ENCODE measurements at regions not wholly inside any gene's neighbourhood (a gene's known extent, or its start where the extent isn't known, plus 50 kb on each side); places are given as distances from the start of the nearest gene placed in this dataset.

DNA sequence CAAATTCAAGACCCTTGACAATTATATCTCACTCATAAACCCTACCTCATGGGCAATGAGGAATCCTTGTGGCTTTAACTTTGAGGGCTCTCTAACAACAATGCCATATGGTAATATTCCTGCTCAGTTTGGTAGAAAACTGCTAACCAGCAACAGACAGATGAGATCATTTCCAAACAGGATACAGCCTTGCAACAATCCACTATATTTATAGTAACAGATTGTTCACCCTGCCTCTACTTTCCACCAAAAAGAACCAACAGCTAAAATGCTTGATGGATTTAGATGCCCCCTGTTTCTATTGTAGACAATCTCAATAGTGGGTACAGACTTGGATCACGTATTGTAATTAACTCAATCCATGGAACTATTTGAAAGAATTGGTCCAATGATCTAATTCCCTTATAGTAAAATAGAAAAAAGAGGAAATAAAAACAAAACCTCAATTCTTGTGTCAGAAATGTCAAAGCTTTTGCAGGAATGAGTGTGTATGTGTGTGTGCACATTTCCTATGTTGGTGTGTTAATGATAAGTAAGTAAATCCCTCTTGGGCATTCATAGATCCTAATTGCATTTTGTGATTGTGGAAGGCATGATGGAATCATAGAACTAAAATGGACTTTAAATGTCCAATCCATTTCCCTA is 100.0 kb upstream of the EDEM3 start:
- Histone ChIP-seq H3K36me3 (ENCODE audit: insufficient read depth) (no peaks in the 10 kb centered on the region; the same call in 1 of the 2 replicates), H2AFZ (ENCODE audit: low read depth) (no peak overlapping the region), H3K27me3 (ENCODE audit: insufficient read depth, low read depth) (no peaks in the 10 kb centered on the region), H3K4me2 (peak overlapping the region; percentile 10; the same call in 1 of the 2 replicates), H3K27ac (no peak overlapping the region), H3K4me1 (ENCODE audit: low read depth, poor library complexity, severe bottlenecking) (peaks cover 18% of the 10 kb centered on the region), H3K79me2 (ENCODE audit: insufficient read depth, low read depth) (no peaks in the 10 kb centered on the region), H3K9ac (no peak overlapping the region), H3K4me3 (IDR thresholded peaks at IDR 0.05; ENCODE audit: insufficient read depth, low read depth, low read length) (no peak overlapping the region), H4K20me1 (ENCODE audit: insufficient read depth) (no peaks in the 10 kb centered on the region)
- no peak for TF ChIP-seq CTCF (conservative IDR thresholded peaks at IDR 0.05; ENCODE audit: low read depth, low read length)

- H3K4me1 ChIP-seq (ENCODE audit: low read depth, poor library complexity, severe bottlenecking): peaks cover 18% of the 10 kb centered on the region
- no peak for TF ChIP-seq CTCF (conservative IDR thresholded peaks at IDR 0.05; ENCODE audit: low read depth, low read length)
- H3K4me2 ChIP-seq: peak overlapping the region; percentile 10; the same call in 1 of the 2 replicates
- H3K36me3 ChIP-seq (ENCODE audit: insufficient read depth): no peaks in the 10 kb centered on the region; the same call in 1 of the 2 replicates
- no peak overlapping the region for H2AFZ ChIP-seq (ENCODE audit: low read depth)
- H3K79me2 ChIP-seq (ENCODE audit: insufficient read depth, low read depth): no peaks in the 10 kb centered on the region
- no peak overlapping the region for H3K4me3 ChIP-seq (IDR thresholded peaks at IDR 0.05; ENCODE audit: insufficient read depth, low read depth, low read length)
- no peaks in the 10 kb centered on the region for H3K27me3 ChIP-seq (ENCODE audit: insufficient read depth, low read depth)
- H3K27ac ChIP-seq: no peak overlapping the region
- no peak overlapping the region for H3K9ac ChIP-seq
- H4K20me1 ChIP-seq (ENCODE audit: insufficient read depth): no peaks in the 10 kb centered on the region
These were observed 99.4 kb upstream of the EDEM3 start for GRCh38 chr1:184854036-184854435.

DNA sequence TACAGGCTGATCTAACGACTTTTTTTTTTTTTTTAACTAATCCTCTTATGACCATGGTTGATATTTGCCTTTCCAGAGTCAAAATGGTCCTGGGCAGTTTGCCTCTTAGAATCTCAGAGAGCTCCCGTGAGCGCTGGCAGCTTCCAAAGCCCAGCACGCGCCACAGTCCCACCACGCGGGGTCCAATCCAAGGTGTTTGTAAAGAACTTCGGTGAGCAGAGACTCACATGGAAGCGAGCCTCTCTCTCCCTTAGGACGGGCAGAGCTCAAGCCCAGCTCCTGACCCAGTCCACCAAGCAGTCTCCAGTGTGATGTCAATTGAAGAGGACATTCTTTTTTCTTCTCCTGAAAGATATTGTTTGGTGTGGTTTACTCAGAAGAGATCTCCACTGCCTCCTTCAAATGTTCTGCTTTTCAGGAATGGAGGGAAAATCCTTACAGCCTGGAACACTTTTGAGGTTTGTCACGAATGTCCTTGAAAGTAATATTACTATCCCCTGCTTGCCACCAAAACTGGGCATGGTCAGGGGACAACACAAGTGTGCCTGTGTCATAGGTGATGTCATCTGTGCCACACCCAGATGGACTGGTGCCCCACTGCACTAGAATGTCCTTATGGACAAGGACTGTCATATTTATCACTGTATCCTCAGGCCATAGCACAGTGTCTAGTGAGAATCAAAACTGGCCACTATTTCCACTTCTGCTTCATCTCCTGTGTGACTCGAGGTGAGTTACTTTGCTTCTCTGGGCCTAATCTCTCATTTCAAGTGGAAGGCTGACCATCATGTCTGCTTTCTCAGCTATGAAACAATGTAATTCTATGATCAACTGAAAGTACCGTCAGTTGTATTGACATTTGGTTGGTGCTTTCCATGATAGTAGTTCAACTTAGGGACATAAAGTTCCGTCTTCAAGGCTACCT is 97.4 kb upstream of the EDEM3 start:
- Histone ChIP-seq H3K4me3 (IDR thresholded peaks at IDR 0.05; ENCODE audit: insufficient read depth, low read depth, low read length) (no peak overlapping the region), H3K27ac (no peak overlapping the region), H3K4me1 (ENCODE audit: low read depth, poor library complexity, severe bottlenecking) (peaks cover 18% of the 10 kb centered on the region), H3K4me2 (no peak overlapping the region), H3K36me3 (ENCODE audit: insufficient read depth) (no peaks in the 10 kb centered on the region), H2AFZ (ENCODE audit: low read depth) (no peak overlapping the region), H3K27me3 (ENCODE audit: insufficient read depth, low read depth) (no peaks in the 10 kb centered on the region), H4K20me1 (ENCODE audit: insufficient read depth) (no peaks in the 10 kb centered on the region), H3K9ac (no peak overlapping the region), H3K79me2 (ENCODE audit: insufficient read depth, low read depth) (no peaks in the 10 kb centered on the region)
- no peak for TF ChIP-seq CTCF (conservative IDR thresholded peaks at IDR 0.05; ENCODE audit: low read depth, low read length)

GRCh38 chr1:184843732-184844495 is 89.3 kb upstream of the EDEM3 start:
- no peak for TF ChIP-seq CTCF (conservative IDR thresholded peaks at IDR 0.05; ENCODE audit: low read depth, low read length)
- Histone ChIP-seq H3K27ac (peak overlapping the region; percentile 36; the same call in 1 of the 2 replicates), H3K4me2 (peak overlapping the region; percentile 87), H3K9ac (no peak overlapping the region; the same call in 1 of the 2 replicates), H3K36me3 (ENCODE audit: insufficient read depth) (no peaks in the 10 kb centered on the region), H3K4me3 (IDR thresholded peaks at IDR 0.05; ENCODE audit: insufficient read depth, low read depth, low read length) (peak overlapping the region; percentile 78), H3K27me3 (ENCODE audit: insufficient read depth, low read depth) (no peaks in the 10 kb centered on the region), H3K79me2 (ENCODE audit: insufficient read depth, low read depth) (no peaks in the 10 kb centered on the region), H3K4me1 (ENCODE audit: low read depth, poor library complexity, severe bottlenecking) (peaks cover 39% of the 10 kb centered on the region), H2AFZ (ENCODE audit: low read depth) (no peak overlapping the region), H4K20me1 (ENCODE audit: insufficient read depth) (no peaks in the 10 kb centered on the region)
